HL-60 (cell line): ENCODE measurements at regions not wholly inside any gene's neighbourhood (a gene's known extent, or its start where the extent isn't known, plus 50 kb on each side); places are given as distances from the start of the nearest gene placed in this dataset.

Experiments used
- DNase-seq, 2 experiments: peaks; one replicate each; pipeline ENCODE4 v3.0.0-alpha.2; 2010 to 2020; ENCODE audit warnings: low read depth in 1 of 2, low spot score in 1 of 2
- H3K27ac ChIP-seq: fragments of 250-450 bp; sonication (Bioruptor Pico); replicated peaks from 2 replicates; pipeline ENCODE4 v1.5.1; 2020; ENCODE audit warnings: mild to moderate bottlenecking, moderate library complexity
- H3K27me3 ChIP-seq: fragments of 250-450 bp; sonication (Bioruptor Pico); 2 replicates; pipeline ENCODE4 v1.5.1; 2021; ENCODE audit warnings: mild to moderate bottlenecking, moderate library complexity; ENCODE audit not compliant: insufficient read depth, poor library complexity, severe bottlenecking
- H3K4me3 ChIP-seq: replicated peaks from 2 replicates; pipeline ENCODE4 v1.5.1; 2011; ENCODE audit warnings: mild to moderate bottlenecking, control low read depth, low read length; ENCODE audit not compliant: insufficient read depth
- CTCF ChIP-seq: IDR thresholded peaks from one replicate; pipeline ENCODE4 v1.5.1; 2011; ENCODE audit warnings: low read length, control low read depth, inconsistent platforms; ENCODE audit not compliant: insufficient read depth
- GABPA ChIP-seq: IDR thresholded peaks from 2 replicates; pipeline ENCODE4 v1.6.1; 2012; ENCODE audit warnings: low read depth
- POLR2AphosphoS5 ChIP-seq: IDR thresholded peaks from 2 replicates; pipeline ENCODE4 v1.6.1; 2012; ENCODE audit warnings: low read depth
- REST ChIP-seq: IDR thresholded peaks from 2 replicates; pipeline ENCODE4 v1.6.1; 2012; ENCODE audit warnings: low read depth; ENCODE audit not compliant: insufficient replicate concordance
- SPI1 ChIP-seq: IDR thresholded peaks from 2 replicates; pipeline ENCODE4 v1.6.1; 2012; ENCODE audit warnings: low read depth, mild to moderate bottlenecking, borderline replicate concordance

GRCh38 chr2:219886615-219887014 lies 259.2 kb downstream of the SLC4A3 start:
- no peak for DNase-seq
- H3K27me3 ChIP-seq = no peaks in the 10 kb centered on the region
- no peak overlapping the region for H3K4me3 ChIP-seq
- no peak for TF ChIP-seq REST
- TF ChIP-seq POLR2AphosphoS5 = no peak
- TF ChIP-seq GABPA = no peak
- TF ChIP-seq SPI1 = no peak
- no peak for TF ChIP-seq CTCF
- H3K27ac ChIP-seq = no peak overlapping the region

GRCh38 chr2:219887870-219888269 lies 260.4 kb downstream of the SLC4A3 start:
- H3K27ac ChIP-seq = no peak overlapping the region
- TF ChIP-seq GABPA (no peak), SPI1 (no peak), POLR2AphosphoS5 (no peak), REST (no peak), CTCF (no peak)

GRCh38 chr2:219893541-219893940 lies 266.1 kb downstream of the SLC4A3 start:
- Histone ChIP-seq H3K4me3 (no peak overlapping the region), H3K27me3 (no peaks in the 10 kb centered on the region), H3K27ac (no peak overlapping the region)
- no peak for TF ChIP-seq CTCF
- TF ChIP-seq POLR2AphosphoS5 = no peak
- TF ChIP-seq SPI1 = no peak
- no peak for TF ChIP-seq REST
- no peak for TF ChIP-seq GABPA
- no peak for DNase-seq

More at GRCh38 chr2:219887870-219888269, 260.4 kb downstream of the SLC4A3 start:
- DNase-seq = no peak
- Histone ChIP-seq H3K27me3 (no peaks in the 10 kb centered on the region), H3K4me3 (no peak overlapping the region)
